GM18873 (cell line): ENCODE measurements at regions not wholly inside any gene's neighbourhood (a gene's known extent, or its start where the extent isn't known, plus 50 kb on each side); places are given as distances from the start of the nearest gene placed in this dataset.

Experiments
- ATAC-seq: cut with Tn5 transposase; IDR thresholded peaks from one replicate; pipeline ENCODE4 v1.9.1; 2021; ENCODE audit warnings: mild to moderate bottlenecking, moderate library complexity, moderate number of reproducible peaks; ENCODE audit not compliant: unreplicated experiment, low FRiP score

GRCh38 chr5:155381654-155382053 is 368.1 kb downstream of the KIF4B start:
- ATAC-seq = no peak

- ATAC-seq = no peak
These were observed 375.9 kb downstream of the KIF4B start for GRCh38 chr5:155389498-155389897.

- ATAC-seq = no peak
These were observed 381.2 kb downstream of the KIF4B start for GRCh38 chr5:155394727-155395126.

GRCh38 chr5:155402927-155403640 is 389.5 kb downstream of the KIF4B start:
- ATAC-seq = no peak

GRCh38 chr5:155406815-155407214 is 393.3 kb downstream of the KIF4B start:
- ATAC-seq = no peak

- ATAC-seq = no peak
These were observed 394.9 kb downstream of the KIF4B start for GRCh38 chr5:155408465-155408864.

- no peak for ATAC-seq
These were observed 403.2 kb downstream of the KIF4B start for GRCh38 chr5:155416765-155417164.

GRCh38 chr5:155418960-155419579 is 405.5 kb downstream of the KIF4B start:
- ATAC-seq = no peak

GRCh38 chr5:155430192-155430591 is 416.6 kb downstream of the KIF4B start:
- no peak for ATAC-seq

GRCh38 chr5:155434267-155434666 is 420.7 kb downstream of the KIF4B start:
- no peak for ATAC-seq

- no peak for ATAC-seq
These were observed 421.1 kb downstream of the KIF4B start for GRCh38 chr5:155434681-155435080.

GRCh38 chr5:155441849-155442248 is 428.3 kb downstream of the KIF4B start:
- ATAC-seq = no peak

- ATAC-seq = no peak
These were observed 437.6 kb downstream of the KIF4B start for GRCh38 chr5:155451106-155451505.

- no peak for ATAC-seq
These were observed 442.4 kb downstream of the KIF4B start for GRCh38 chr5:155455791-155456514.

- no peak for ATAC-seq
These were observed 446.4 kb downstream of the KIF4B start for GRCh38 chr5:155459889-155460500.

GRCh38 chr5:155460501-155460931 is 447.0 kb downstream of the KIF4B start:
- ATAC-seq = no peak

- no peak for ATAC-seq
These were observed 447.7 kb downstream of the KIF4B start for GRCh38 chr5:155461304-155461703.

- ATAC-seq = no peak
These were observed 453.3 kb downstream of the KIF4B start for GRCh38 chr5:155466851-155467250.

GRCh38 chr5:155471027-155471426 is 457.5 kb downstream of the KIF4B start:
- ATAC-seq = no peak

GRCh38 chr5:155472780-155473179 is 459.2 kb downstream of the KIF4B start:
- no peak for ATAC-seq

- no peak for ATAC-seq
These were observed 461.8 kb downstream of the KIF4B start for GRCh38 chr5:155475318-155475717.
